ENCODE measurements at regions not wholly inside any gene's neighbourhood (a gene's known extent, or its start where the extent isn't known, plus 50 kb on each side); places are given as distances from the start of the nearest gene placed in this dataset.

- TF ChIP-seq ZNF462 (CRISPR knock-in tag; IDR thresholded peaks at IDR 0.05) (no peak), STAT1 (IDR thresholded peaks at IDR 0.05; ENCODE audit: unreplicated experiment) (no peak), ZNF331 (CRISPR knock-in tag; IDR thresholded peaks at IDR 0.05; ENCODE audit: low read depth) (no peak), EZH2 (IDR thresholded peaks at IDR 0.05; ENCODE audit: low read depth, unreplicated experiment) (no peak), CREB1 (CRISPR knock-in tag; IDR thresholded peaks at IDR 0.05; ENCODE audit: low read depth) (no peak), NANOG (IDR thresholded peaks at IDR 0.05; ENCODE audit: borderline replicate concordance) (no peak), REST (IDR thresholded peaks at IDR 0.05; ENCODE audit: unreplicated experiment) (no peak), JUNB (IDR thresholded peaks at IDR 0.05; ENCODE audit: unreplicated experiment) (no peak), POLR2AphosphoS5 (IDR thresholded peaks at IDR 0.05; ENCODE audit: low read depth) (no peak)
These were observed 62.2 kb upstream of the GOLIM4 start (continued) for GRCh38 chr3:168157903-168158302.

Data from GM23338 (cell line).